LHCN-M2 (cell line): ENCODE measurements at regions not wholly inside any gene's neighbourhood (a gene's known extent, or its start where the extent isn't known, plus 50 kb on each side); places are given as distances from the start of the nearest gene placed in this dataset.
"Not testable (repeated sequence)": the region's sequence is repeated elsewhere in the genome, so short reads cannot be mapped to it uniquely, and the experiment has no call there.

Source experiments
- DNase-seq: peaks from one replicate; pipeline ENCODE4 v3.0.0-alpha.2; 2012; ENCODE audit warnings: low read depth

DNA sequence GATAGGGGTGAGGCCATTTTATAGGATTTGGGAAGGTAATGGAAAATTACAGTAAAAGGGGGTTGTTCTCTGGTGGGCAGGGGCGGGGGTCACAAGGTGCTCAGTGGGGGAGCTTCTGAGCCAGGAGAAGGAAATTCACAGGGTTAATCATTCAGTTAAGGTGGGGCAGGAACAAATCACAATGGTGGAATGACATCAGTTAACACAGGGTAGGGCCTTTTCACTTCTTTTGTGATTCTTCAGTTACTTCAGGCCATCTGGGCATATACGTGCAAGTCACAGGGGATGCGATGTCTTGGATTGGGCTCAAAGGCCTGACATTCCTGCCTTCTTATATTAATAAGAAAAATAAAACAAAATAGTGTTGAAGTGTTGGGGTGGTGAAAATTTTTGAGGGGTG lies 181.1 kb upstream of the TRPC7 start:
- DNase-seq: not testable (repeated sequence)

DNA sequence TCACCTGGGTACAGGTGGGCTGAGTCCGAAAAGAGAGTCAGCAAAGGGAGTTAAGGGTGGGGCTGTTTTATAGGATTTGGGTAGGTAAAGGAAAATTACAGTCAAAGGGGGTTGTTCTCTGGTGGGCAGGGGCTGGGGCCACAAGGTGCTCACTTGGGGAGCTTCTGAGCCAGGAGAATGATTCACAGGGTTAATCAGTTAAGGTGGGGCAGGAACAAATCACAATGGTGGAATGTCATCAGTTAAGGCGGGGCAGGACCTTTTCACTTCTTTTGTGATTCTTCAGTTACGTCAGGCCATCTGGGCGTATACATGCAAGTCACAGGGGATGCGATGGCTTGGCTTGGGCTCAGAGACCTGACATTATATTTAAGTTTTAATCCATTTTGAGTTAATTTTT lies 179.7 kb upstream of the TRPC7 start:
- DNase-seq: not testable (repeated sequence)

DNA sequence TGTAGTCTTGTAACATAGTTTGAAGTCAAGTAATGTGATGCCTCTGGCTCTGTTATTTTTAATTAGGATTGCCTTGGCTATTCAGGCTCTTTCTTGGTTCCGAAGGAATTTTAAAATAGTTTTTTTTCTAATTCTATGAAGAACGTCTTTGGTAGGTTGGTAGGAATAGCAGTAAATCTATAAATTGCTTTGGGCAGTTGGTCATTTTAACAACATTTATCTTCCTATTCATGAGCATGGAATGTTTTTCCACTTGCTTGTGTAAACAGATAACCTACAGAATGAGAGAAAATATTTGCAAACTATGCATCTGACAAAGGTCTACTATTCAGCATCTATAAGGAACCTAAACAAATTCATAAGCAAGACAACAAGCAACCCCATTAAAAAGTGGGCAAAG lies 173.2 kb upstream of the TRPC7 start:
- DNase-seq: no peak

DNA sequence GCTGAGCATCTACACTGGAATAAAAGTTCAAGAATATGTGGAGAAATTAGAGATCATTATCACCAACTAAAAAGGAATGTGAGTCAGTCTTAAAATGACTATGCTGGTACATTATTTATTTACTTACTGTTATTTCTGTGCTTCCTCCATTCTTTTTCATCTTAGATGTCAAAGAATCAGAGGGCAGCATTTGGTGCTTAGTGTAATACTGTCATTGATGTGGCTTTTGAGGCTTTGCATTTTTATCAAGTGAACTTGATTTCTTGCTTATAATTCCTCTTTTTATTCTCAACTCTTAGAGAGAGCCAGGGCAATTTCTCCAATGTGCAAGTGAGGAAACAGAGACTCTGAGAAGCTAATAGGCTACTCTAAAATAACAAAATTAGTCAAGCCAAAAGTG lies 163.7 kb upstream of the TRPC7 start:
- DNase-seq: no peak

DNA sequence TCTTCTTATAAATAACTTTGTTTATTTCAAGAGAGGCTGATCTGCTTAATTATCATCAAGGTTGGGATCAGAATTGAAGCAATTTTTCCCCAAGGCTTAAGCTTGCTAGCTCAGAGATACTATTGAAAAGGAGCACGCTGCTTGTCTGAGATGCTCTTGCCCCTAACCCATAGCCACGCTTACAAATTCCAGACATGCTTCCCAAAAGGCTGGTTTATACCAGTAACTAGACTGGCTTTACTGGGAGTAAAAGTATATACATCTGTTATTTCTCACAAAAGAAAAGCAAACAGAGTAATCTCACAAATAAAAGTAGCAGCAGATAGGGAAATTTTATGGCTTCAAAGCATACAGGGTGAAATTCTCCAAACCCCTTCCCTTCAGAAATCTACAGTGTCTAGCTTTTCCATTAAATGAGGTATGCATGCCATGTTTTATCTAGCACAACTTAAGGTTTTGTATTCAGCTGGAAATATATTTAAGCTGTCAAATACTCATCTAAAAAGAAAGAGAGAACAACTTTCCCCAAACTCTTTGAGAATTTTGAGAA lies 163.2 kb upstream of the TRPC7 start:
- no peak for DNase-seq

DNA sequence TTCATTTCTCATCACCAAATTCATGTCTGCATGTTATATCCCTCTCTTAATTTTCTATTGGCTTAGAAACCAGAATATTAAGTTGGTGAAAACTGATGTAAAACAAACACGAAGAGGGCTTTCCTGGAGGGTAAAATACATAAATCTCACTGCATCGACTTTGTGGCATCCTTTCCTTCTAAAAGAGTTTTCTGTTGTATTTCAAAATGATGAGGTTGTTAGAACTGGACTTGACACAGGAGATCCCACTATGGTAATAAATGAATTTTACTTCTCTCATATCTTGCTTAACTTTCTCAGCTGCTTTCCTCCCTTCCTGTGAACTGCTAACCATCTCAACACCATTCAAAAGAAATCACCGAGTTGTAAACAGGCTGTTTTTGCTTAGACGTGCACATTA lies 162.0 kb upstream of the TRPC7 start:
- no peak for DNase-seq

DNA sequence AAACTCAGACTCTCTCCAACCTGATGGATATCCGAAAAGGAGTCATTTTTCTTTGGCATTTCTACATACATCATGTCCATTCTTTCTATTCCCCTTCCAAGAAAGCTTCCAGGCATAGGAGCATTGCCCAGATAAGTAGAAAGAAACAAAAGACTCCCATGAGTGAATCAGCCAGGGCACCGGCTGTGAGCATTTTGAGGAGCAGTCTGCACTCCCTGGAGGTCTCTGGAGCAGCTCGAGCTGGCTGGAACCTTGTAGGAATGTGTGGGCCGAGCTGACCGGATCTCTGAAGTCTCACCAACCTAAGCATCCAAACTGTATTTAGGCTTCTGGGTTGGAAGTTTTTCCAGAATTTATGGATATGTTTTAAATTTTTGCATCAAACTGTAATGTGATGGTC lies 161.4 kb upstream of the TRPC7 start:
- DNase-seq: no peak

DNA sequence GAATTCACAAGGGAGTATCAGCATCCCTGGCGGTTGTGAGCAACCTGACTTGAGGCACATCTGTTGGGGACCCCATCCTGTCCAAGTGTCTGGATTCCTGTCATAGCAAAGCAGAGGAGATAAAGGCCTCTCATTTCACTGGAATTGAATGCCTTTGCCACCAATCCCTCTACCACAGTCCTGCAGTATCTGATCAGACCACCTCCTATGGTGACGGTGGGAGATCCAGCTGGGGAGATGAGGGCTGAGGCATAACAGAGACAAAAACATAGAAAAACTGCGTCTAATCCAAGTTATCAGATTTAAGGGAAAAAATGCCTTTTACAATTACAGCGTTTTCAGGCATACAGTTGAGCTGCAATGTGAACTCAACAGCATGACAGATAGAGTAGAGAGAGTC lies 160.7 kb upstream of the TRPC7 start:
- no peak for DNase-seq

DNA sequence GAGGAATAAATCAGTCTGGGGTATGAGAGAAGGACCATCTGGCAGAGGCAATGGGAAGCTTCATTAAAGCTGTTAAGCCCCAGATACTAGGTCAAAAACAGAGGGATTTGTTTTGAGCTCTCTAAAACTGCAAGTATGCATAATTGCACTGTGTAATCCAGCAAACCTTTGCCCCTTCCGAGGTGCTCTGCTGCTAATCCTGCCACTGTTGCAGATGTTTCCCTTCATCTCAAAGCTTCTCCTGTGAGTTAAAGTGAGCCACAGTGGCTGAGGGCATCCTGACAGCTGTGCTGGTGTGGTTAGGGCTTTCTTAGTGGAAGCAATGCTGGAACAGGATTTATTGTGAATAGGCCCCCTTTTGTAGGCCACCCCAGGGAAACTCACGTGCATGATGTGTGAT lies 160.3 kb upstream of the TRPC7 start:
- DNase-seq: no peak

DNA sequence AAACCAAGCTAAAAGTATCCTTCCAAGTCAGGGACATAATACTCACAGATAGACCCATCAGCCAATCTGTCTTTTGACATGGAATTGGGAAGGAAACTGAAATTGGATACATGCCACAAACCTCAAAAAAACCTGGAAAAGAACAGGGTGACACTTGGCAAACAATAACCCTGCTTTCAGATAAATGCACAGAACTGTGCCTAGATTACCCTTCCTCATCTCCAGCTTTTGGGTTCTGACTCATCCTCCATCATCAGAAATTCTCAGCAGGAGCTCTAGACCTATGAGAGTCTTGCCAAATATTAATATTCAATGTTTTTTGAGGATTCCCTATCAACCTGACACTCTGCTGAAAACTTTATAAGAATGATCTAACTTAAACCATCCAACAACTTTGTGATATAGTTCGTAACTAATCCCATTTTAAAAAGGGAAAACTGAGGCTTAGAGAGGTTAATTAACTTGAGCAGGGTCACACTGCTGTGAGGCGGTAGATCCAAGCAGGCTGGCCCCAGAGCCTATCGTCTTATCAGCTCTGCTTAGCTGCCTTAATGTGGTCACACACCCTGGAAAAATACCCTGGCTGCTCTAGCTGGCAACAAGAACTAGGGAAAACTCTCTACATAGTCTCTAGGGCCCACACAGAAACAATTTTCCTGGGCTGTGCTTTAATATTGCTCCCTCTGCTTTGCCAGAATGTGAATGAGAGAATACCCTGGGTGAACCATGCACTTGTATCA lies 157.0 kb upstream of the TRPC7 start:
- no peak for DNase-seq

DNA sequence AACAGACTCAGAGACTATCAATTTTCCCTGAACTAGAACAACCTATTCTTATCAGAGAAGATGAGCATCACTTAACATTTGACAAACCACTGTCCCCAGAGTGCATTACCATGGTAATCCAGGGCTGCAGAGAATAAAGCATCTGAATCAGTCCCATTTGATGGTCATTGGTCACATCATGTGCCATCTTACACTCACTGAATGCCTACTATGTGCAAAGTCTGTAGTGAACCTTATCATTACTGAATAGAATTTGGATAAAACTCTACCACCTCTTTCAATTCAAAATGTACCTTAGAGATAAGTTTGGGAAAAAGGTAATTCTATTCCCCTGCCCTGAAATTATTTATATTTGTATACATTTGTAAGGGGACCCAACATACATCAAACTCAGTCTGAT lies 156.4 kb upstream of the TRPC7 start:
- no peak for DNase-seq

DNA sequence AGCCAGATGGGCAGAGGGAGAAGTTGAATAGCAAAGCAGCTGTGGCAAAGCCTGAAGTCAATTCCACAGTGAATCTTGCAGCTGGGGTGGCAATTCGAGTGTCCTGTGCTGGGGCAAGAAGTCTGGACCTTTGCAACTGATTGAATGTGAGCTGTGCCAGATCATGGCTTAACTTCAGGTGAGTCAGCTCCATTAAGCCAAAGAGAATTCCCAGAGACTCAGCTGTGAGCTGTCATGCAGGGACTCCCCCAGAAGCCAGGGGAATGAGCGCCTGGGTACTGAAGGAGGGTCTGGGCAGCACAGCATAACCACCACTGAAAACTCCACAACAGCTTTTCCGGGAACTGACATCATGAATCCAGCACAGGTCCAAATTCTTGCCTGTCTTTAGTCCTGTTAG lies 153.5 kb upstream of the TRPC7 start:
- DNase-seq: no peak

DNA sequence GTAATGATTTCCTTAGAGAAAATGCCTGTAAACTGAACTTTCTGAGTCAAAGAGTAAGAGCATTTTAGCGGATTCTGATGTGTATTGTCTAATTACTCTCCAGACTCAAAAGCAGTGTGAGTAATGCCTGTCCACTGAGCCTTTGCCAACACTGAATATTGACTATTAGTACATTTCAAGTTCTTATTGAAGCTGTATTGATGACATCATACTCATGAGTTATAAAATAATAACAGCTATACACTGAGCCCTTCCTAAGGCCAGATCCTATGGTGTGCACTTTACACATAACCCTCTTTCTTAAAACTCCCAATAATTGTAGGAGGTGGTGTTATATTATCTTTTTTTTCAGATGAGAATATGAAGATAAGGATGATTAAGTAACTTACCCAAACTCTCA lies 152.8 kb upstream of the TRPC7 start:
- no peak for DNase-seq

DNA sequence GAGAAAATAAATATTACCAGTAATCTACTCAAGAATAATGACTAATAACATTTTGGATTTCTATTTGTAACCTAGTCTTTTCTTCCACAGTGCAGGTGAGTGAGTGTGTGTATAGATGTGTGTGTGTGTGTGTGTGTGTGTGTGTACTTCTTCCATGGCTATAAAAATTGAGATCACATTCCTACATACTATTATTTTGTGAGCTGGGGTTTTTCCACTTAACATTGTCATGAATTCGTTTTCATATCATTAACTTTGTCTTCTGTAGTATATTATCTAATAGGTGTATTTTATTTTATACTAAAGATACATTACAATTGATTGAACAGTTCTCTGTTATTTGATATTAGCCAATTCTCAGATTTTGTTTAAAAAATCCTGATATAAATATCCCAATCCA lies 152.4 kb upstream of the TRPC7 start:
- DNase-seq: no peak

DNA sequence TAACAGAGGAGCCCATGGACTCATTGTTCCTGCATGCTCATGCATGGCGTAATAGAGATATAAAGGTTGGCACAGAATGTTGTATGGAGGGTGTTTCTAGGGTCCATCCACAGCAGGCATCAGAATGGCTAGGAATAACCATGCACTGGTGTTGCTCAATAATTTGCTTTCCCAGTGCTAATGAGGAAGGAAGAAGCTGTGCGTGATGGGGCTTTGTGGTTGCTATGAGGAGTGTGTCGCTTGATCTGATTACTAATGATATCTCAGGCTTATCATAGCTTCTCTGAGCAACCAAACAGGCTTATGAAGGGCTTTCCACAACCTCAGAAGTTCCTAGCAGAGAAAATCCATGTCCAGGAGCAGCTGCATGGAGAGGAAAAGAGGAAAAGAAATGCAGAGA lies 151.3 kb upstream of the TRPC7 start:
- no peak for DNase-seq

DNA sequence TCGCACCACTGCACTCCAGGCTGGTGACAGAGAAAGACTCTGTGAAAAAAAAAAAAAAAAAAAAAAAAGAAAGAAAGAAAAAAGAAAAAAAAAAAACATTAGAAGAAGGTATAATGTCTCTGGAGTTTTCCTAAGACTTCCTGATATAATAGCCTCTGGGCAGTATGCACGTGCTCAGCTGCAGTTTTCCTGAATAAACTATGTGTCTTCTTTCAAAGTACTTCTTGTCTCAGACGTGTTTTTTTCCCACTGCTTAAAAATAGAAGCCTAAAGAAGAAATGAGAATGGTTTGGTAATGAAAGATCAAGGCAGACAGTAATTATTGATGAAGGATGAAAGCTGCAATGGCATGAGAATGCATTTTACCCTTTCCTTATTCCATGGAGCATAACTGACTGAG lies 148.1 kb upstream of the TRPC7 start:
- no peak for DNase-seq

DNA sequence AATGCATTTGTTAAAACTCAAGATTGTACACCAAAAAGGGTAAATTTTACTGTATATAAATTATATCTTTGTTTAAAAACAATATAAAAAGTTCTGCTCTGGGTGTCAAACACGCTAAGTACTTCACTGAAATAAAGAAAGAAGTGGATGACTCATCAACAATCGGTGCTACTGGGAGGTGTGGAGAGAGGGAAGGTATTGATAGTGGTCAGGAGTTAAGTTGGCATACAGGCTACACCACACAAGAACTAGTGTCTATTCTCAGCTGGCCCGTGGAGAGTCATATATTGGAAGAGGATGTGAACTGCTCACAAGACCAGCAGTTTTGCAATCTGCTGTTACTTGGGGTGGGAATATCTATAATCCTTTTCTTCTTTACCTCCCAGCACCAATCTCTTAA lies 145.7 kb upstream of the TRPC7 start:
- DNase-seq: no peak

DNA sequence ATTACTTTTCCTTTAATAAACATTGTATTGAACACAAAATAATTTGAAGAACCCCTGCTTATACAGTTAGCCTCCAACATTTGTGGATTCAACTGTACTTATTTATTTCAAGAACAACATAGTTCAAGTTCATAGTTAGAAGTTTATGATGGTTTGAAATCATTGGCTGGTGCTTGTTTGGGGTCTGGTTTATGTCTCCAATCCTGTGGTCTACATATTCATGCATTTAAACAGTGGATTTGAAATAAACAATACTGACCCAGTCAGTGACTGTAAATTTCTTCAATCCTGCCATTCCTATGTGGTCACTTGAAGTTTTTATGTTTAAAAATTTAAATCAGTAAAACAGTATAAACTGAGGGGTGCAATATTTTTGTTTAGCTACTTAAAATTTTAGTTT lies 145.1 kb upstream of the TRPC7 start:
- DNase-seq: no peak

DNA sequence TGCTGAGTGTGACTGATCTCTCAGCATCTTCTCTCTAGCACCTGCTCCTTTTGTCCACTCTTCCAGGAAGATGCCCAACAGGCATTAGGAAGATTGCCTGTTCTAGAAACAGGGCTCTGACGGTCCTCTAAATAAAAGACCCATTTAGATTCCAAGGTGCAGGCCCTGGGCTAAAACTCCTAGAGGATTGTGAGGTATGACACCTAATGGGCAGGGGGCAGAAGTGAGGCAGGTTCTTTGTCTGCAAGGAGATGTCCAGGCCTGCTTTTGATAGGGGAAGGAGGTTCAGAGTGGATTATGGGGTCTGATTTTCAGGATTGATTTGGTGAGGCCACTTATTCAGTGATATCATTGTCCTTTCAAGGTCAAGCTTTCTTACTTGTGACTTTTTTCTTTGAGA lies 140.8 kb upstream of the TRPC7 start:
- no peak for DNase-seq

DNA sequence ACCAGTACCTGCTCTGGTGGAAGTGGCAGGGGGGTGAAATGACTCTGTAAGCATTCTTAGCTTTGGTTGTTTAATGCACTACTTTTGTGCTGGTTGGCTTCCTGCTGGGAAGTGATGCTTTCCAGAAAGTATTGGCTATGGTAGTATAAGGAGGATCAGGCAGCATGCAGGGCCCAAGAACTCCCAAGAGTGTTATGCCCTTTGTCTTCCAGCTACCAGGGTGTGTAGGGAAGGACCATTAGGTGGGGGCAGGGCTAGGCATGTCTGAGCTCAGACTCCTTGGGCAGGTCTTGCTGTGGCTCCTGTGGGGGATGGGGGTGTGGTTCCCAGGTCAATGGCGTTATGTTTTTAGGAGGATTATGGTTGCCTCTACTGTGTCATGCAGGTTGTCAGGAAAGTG lies 135.8 kb upstream of the TRPC7 start:
- DNase-seq: no peak

DNA sequence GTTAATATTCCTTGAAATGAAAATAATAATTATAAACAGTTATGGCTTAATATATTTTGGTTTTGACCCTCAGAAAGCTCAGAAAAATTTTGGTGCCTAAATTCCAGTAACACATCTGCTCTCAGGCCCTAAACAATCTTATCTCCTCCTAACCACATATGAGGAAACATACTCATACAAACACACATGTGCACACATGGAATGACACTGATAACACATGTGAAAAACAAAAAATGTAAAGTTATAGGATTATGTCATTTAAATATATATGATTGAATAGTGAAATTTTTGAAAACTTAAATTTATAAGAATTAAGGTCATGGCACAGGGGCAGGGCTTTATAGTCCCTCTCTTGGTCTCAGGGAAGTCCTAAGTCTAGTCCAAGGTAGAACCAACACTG lies 127.2 kb upstream of the TRPC7 start:
- no peak for DNase-seq

DNA sequence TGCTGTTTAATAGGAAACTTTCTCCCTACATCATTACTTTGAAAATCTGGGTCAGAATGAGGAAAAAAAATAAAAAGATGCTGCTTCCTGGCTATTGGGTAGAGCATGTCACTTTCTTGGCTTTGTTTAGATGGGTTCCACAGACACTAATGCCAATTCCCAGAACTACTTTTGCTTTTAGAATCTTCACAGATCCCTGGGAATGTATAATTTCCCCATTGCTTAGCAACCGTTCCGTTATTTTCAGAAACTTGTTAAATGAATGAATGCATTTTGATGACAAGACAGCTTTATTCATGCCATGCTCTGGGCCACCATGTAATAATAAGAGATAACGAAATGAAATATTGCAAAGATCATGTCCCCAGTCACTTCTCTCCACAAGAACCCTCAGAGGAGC lies 126.5 kb upstream of the TRPC7 start:
- no peak for DNase-seq

DNA sequence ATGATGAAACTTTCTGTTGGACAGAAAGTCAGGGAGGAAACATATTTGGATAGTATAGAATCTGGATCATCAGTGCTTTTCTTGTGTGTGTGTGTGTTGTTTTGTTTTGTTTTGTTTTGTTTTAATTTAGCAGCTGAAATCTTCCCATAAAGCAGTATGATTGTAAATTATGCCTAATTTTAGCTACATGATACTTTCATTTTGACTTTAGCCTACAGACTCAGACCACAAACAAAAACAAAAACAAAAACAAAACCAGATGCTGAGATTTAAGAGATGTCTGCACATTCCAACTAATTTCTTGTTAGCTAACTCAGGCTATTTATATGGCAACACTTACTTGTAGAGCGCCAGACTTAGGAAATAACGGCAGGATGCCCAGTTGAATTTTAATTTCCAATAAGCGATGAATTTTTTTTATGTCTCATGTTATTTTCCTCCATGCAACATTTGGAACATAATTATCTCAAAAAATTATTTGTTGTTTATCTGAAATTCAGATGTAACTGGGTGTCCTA lies 119.5 kb upstream of the TRPC7 start:
- no peak for DNase-seq

DNA sequence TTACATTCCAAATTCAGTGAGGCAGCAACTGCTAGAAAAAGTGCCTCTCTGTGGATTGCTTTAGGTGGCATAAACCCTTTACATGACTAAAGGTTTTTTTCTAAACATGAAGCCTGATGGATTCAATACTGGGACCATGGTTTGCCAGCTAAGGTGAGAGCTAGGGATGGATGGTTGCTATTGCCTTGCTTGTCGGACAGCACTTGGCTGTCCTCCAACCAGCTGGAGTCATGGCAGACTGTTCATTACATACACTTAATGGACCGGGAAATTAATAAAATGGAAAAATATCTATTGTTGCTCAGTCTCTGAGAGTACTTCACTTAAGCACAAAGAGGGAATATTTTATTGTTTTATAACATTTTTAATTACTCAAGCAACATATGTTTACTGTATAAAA lies 116.9 kb upstream of the TRPC7 start:
- no peak for DNase-seq
